WTC11 (cell line): ENCODE measurements at regions not wholly inside any gene's neighbourhood (a gene's known extent, or its start where the extent isn't known, plus 50 kb on each side); places are given as distances from the start of the nearest gene placed in this dataset.

Experiments used
- ATF3 ChIP-seq: sonication (generic); formaldehyde crosslinking; conservative IDR thresholded peaks from 2 replicates; pipeline ENCODE4 v1.8.1; 2022; ENCODE audit warnings: mild to moderate bottlenecking, missing genetic modification reagents
- ESRRA ChIP-seq: sonication (generic); formaldehyde crosslinking; IDR thresholded peaks from 2 replicates; pipeline ENCODE4 v1.8.1; 2022; ENCODE audit warnings: mild to moderate bottlenecking, missing genetic modification reagents, borderline replicate concordance
- IRF1 ChIP-seq: sonication (generic); formaldehyde crosslinking; IDR thresholded peaks from 2 replicates; pipeline ENCODE4 v1.8.0; 2023; ENCODE audit warnings: missing genetic modification reagents
- KAT7 ChIP-seq: sonication (generic); formaldehyde crosslinking; IDR thresholded peaks from 2 replicates; pipeline ENCODE4 v1.8.1; 2023; ENCODE audit warnings: missing genetic modification reagents, mild to moderate bottlenecking, borderline replicate concordance
- RELA ChIP-seq: sonication (generic); formaldehyde crosslinking; IDR thresholded peaks from 2 replicates; pipeline ENCODE4 v1.8.1; 2022; ENCODE audit warnings: missing genetic modification reagents, mild to moderate bottlenecking, borderline replicate concordance
- ZNF138 ChIP-seq: sonication (generic); formaldehyde crosslinking; conservative IDR thresholded peaks from 2 replicates; pipeline ENCODE4 v1.8.1; 2022; ENCODE audit warnings: mild to moderate bottlenecking, moderate library complexity, missing genetic modification reagents
- ZNF317 ChIP-seq: sonication (generic); formaldehyde crosslinking; IDR thresholded peaks from 2 replicates; pipeline ENCODE4 v1.8.1; 2023; ENCODE audit warnings: low read depth, mild to moderate bottlenecking, moderate library complexity, missing genetic modification reagents, borderline replicate concordance
- TF ChIP-seq, protein P1 (sequence below): fragments of 200-600 bp; IDR thresholded peaks from 2 replicates; pipeline ENCODE4 v1.8.0; 2022; ENCODE audit warnings: antibody characterized with exemption
- TF ChIP-seq, protein P2 (sequence below): sonication (generic); formaldehyde crosslinking; IDR thresholded peaks from 2 replicates; pipeline ENCODE4 v1.8.0; 2023; ENCODE audit warnings: missing genetic modification reagents, mild to moderate bottlenecking, borderline replicate concordance

DNA sequence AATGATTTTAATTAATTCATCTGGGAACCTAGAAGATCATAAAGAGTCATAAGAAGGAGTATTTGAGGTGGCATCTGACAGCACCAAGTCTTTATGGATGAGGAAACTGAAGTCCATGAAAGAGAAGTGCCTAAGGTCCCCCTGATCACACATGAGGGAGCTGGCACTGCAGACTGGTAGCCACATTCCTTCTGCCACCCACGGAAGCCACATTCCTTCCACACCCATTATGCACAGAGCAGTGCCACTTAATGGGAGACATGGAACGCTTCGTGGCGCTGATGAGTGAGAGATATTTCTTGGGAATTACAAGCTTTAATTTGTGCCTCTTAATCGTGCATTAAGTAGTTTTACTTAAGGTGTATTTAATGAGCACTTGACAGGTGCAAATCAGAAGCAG, 139.3 kb upstream of the NTF3 start:
- TF ChIP-seq ZNF317: no peak
- no peak for TF ChIP-seq RELA (CRISPR knock-in tag)
- TF ChIP-seq, protein P1, sequence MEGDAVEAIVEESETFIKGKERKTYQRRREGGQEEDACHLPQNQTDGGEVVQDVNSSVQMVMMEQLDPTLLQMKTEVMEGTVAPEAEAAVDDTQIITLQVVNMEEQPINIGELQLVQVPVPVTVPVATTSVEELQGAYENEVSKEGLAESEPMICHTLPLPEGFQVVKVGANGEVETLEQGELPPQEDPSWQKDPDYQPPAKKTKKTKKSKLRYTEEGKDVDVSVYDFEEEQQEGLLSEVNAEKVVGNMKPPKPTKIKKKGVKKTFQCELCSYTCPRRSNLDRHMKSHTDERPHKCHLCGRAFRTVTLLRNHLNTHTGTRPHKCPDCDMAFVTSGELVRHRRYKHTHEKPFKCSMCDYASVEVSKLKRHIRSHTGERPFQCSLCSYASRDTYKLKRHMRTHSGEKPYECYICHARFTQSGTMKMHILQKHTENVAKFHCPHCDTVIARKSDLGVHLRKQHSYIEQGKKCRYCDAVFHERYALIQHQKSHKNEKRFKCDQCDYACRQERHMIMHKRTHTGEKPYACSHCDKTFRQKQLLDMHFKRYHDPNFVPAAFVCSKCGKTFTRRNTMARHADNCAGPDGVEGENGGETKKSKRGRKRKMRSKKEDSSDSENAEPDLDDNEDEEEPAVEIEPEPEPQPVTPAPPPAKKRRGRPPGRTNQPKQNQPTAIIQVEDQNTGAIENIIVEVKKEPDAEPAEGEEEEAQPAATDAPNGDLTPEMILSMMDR: no peak
- no peak for TF ChIP-seq IRF1 (CRISPR knock-in tag)
- no peak for TF ChIP-seq ESRRA (CRISPR knock-in tag)
- no peak for TF ChIP-seq ZNF138
- TF ChIP-seq, protein P2, sequence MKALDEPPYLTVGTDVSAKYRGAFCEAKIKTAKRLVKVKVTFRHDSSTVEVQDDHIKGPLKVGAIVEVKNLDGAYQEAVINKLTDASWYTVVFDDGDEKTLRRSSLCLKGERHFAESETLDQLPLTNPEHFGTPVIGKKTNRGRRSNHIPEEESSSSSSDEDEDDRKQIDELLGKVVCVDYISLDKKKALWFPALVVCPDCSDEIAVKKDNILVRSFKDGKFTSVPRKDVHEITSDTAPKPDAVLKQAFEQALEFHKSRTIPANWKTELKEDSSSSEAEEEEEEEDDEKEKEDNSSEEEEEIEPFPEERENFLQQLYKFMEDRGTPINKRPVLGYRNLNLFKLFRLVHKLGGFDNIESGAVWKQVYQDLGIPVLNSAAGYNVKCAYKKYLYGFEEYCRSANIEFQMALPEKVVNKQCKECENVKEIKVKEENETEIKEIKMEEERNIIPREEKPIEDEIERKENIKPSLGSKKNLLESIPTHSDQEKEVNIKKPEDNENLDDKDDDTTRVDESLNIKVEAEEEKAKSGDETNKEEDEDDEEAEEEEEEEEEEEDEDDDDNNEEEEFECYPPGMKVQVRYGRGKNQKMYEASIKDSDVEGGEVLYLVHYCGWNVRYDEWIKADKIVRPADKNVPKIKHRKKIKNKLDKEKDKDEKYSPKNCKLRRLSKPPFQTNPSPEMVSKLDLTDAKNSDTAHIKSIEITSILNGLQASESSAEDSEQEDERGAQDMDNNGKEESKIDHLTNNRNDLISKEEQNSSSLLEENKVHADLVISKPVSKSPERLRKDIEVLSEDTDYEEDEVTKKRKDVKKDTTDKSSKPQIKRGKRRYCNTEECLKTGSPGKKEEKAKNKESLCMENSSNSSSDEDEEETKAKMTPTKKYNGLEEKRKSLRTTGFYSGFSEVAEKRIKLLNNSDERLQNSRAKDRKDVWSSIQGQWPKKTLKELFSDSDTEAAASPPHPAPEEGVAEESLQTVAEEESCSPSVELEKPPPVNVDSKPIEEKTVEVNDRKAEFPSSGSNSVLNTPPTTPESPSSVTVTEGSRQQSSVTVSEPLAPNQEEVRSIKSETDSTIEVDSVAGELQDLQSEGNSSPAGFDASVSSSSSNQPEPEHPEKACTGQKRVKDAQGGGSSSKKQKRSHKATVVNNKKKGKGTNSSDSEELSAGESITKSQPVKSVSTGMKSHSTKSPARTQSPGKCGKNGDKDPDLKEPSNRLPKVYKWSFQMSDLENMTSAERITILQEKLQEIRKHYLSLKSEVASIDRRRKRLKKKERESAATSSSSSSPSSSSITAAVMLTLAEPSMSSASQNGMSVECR (CRISPR knock-in tag): no peak
- TF ChIP-seq KAT7 (CRISPR knock-in tag): no peak
- no peak for TF ChIP-seq ATF3 (CRISPR knock-in tag)
